Putamen (tissue), 1 donor: ENCODE measurements at regions not wholly inside any gene's neighbourhood (a gene's known extent, or its start where the extent isn't known, plus 50 kb on each side); places are given as distances from the start of the nearest gene placed in this dataset.
"Not testable (repeated sequence)": the region's sequence is repeated elsewhere in the genome, so short reads cannot be mapped to it uniquely, and the experiment has no call there.

Experiments used
- DNase-seq: peaks from one replicate; pipeline ENCODE4 v3.0.0-alpha.2; 2016; ENCODE audit warnings: low spot score

DNA sequence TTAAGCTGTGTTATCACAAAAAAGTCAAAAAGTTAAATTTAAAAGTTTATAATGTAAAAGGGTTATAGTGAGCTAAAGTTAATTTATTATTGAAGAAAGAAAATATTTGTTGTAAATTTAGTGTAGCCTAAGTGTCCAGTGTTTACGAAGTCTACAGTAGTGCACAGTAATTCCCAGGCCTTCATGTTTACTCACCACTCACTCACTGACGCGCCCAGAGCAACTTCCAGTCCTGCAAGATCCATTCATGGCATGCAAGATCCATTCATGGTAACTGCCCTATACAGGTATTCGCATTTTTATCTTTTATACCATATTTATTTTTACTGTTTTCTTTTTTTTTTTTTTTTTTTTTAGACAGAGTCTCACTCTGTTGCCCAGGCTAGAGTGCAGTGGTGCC, 69.5 kb downstream of the TPRA1 start:
- DNase-seq: no peak

DNA sequence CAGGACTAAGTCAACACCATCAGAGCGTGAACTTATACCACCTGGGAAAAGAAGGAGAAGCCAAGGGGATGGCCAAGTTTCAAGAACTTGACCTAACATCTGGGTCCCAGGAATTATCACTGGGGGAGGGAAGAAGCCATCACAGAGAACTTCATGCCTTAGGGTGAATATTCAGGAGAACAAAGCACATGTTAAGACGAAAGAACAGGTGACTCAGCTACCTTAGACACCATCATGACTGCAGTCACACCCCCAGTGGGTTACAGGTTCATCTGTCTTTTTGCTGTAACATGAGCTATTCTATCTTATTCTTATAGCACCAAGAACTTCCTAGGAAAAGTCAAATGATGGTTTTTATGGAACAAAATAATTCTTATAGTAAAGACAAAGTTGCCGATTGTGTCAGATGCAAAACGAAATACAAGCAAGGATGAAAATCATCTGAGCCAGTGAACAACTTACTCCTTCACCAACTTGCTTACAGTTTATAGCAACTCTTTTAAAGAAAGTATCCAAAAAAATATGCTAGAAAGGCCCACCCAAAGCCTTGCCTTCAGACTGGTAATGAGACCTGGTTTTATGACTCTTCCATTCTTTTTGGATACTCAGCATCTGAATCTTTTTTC, 72.0 kb downstream of the TPRA1 start:
- DNase-seq: no peak

- no peak for DNase-seq
Measured at GRCh38 chr3:127512256-127512655, 78.3 kb downstream of the TPRA1 start.

DNA sequence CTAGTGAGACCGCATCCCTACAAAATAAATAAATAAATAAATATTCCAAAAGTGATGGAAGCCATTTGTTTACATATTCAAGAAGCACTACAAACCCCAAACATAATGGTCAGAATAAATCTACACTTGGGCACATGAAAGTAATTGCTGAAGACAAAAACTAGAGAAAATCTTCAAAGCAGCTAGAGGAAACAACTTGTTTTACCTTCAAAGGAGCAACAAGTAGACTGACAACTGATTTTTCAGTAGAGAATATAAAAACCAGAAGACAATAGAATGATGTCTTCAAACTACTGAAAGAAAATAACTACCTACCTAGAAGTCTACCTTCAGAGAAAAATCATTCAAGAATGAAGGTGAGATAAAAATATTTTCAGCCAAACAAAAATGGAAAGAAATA, 89.4 kb downstream of the TPRA1 start:
- no peak for DNase-seq

DNA sequence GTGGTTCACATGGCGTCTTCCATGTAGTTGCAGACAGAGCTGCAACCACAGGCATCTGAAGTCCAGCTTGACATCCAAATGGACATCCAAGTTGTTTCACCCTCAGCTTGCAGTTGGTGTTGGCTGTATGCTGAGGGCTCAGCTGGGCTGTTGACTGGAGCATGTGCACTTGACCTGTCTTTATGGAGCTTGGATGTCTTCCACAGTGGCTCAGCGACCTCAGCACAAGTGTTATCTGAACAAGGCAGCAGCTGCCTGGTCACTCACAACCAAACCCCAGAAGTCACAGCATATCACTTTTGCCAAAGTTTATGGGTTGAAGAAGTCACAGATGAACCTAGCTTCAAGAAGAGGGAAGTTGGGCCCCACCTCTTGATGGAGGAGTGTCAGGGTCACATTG, 92.9 kb downstream of the TPRA1 start:
- no peak for DNase-seq

GRCh38 chr3:127497166-127497565, 93.4 kb downstream of the TPRA1 start:
- no peak for DNase-seq

DNA sequence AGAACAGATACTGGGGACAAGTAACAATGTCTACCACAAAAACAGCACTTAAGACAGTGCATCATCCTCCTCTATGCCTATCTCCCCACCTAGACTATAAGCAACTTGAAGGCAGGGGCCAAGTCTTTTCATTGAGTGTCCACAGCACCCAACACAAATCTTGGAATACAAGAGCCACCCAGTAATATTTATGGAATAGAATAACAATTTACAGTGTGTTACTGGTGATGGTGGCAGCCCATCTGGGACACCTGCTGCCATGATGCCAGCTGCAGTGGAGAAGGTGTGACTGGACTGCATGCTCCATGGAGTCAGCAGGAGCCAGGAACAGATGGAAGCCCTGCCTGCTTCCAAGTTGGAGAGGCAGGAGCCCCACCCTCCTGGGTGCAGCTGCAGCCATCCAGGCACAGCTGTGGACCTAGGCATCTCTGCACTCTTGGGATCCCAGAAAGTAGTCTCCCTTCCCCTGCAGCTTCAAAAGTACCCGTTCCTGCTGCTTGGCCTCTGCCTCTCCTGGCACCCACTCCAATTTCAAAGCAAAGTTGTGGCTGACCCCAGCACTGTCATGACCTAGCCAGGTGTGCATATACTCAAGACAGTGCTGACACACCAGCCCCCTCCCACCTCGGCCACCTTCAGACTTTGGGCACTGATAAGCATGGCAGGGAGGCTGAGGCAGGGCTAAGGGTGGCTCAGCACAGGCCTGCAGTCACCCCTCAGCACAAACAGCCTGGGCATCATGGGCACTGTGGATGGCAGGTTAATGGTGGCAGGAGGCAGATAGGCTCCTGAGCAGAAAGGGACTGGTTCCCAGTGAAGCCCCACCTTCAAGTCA, 94.5 kb downstream of the TPRA1 start:
- DNase-seq: no peak

- no peak for DNase-seq
Measured at GRCh38 chr3:127493924-127494646, 96.4 kb downstream of the TPRA1 start.

DNA sequence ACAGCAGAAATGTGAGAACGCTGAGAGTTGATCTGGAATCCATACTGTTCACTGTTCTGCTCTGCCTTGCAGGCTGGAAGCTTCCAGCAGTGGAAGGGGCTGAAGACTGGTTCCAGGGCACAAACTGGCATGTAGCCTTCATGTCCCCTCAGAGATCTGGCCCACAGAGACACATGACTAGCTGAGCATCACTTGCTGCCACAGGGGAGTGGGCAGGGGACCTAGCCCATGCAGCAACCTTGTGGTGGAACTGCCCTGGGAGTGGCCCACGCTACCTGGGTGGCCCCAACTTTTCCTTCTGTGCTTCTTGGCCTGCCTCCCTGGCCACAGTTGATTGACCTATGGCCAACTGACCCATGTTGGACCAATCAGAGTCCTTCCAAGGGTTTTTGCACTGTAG, 98.1 kb downstream of the TPRA1 start:
- no peak for DNase-seq

DNA sequence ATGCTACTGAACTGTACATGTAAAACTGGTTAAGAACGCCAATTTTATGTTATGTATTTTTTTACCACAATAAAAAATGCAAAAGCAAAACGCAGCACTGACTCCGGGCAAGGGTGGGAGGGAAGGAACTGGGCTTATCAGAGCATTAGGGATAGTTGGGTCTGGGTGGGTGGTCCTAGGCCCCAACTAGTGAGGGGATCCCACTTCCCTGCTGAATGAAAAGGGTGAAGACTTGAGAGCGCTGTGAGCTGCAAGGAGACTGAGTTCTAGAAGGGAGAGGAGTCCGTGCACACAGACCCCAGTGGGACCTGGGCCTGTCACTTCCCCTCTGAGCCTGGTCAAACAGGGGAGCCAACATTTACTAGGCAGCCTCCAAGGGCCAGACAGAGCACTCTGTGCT, 98.6 kb downstream of the TPRA1 start:
- DNase-seq: no peak

DNA sequence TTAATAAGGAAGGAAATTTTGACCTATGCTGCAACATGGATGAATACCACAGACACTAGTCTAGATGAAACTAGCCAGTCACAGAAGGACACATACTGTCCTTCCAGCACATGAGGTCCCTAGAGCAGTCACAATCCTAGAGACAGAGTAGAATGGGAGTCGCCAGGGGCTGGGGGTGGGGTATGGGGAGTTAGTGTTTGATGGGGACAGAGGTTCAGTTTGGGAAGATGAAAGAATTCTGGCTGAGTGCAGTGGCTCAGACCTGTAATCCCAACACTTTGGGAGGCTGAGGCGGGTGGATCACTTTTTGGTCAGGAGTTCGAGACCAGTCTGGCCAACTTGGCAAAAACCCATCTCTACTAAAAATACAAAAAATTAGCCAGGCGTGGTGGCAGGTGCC, 99.2 kb downstream of the TPRA1 start:
- no peak for DNase-seq

DNA sequence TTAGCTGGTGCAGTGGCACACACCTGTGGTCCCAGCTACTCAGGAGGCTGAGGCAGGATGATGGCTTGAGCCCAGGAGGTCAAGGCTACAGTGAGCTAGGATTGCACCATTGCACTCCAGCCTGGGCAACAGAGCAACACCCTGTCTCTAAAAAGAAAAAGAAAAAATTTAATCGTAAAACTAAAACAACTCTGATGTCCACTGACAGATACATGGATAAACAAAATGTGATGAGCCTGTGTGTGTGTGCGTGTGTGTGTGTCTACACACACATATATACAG, 99.6 kb downstream of the TPRA1 start:
- DNase-seq: not testable (repeated sequence)

DNA sequence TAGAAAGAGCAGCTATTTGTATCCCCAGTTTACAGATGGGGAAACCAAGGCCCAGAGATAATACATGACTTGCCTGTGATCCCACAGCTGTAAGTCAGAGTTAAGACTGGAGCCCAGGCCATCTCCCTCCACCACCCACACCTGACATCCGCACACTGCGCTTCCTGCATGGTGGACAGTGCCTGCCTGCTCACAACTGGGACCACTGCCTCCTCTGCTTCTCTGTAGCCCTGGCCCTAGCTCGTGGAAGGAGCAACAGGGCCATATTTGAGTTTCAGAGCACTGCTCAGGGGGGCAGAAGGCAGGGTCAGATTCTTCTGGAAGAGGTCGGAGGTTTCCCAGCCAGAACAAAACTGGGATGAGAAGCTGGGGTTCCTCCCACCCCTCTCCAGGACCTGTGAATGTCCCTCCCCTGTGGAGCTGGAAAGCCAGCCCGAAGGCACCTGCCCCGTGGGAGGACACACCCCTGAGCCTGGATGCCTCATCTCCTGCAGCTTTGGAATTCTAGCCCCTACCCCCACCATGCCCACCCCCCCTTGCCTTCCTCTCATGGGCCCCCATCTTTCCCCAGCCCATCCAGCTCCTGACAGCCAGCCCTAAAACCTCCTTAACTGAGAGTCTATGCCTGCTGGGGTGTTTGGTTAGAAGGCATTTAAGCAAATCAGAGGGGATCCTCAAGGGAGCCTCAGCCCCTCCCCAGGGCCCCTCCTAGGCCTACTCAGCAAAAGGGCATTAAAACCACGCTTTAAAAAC, 100.1 kb downstream of the TPRA1 start:
- DNase-seq: no peak

DNA sequence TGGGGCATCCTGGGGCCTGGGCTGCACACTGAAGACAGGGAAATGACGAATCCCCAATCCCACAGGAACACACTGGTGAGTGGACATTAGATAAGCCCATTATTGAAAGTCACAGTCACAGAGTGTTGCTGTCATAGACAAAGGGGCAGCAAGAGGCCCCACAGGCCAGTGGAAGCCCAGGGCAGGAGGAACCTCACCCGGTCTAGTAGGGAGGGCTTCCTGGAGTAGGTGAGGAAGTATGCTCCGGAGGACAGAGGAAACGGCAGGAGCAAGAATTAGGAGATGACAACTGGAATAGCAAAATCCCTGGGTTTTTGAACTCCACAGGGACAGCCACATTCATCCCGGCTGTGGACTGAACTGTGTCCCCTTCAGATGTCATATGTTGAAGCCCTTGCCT, 101.2 kb downstream of the TPRA1 start:
- no peak for DNase-seq

- DNase-seq: no peak
Measured at GRCh38 chr3:127488740-127489139, 101.8 kb downstream of the TPRA1 start.

DNA sequence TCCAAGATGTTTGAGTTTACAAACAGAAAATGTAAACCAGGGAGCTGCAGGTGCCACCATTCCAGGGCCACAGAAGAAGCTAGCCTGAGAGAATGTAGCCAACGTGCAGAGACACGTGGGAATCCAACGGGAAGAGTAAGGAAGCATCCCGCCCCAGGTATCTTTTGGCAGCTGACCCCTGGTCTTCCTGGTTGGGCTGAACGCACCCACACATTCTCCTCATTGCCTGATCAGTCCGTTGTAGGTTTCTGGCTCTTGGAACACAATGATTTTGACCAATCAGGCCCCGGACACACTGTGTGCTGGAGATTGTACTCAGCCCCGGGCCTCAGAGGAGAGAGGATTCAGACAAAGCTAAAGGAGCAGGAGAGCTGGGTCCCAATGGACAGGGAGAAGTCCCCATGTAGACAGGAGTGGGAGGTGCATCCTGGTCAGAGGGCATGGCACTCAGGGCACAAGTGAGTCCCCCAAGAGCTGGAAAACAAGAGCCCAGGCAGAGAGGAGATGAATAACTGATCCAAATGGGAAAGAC, 102.3 kb downstream of the TPRA1 start:
- DNase-seq: no peak

- DNase-seq: no peak
Measured at GRCh38 chr3:127487196-127487595, 103.3 kb downstream of the TPRA1 start.

- no peak for DNase-seq
Measured at GRCh38 chr3:127486321-127486944, 104.1 kb downstream of the TPRA1 start.

DNA sequence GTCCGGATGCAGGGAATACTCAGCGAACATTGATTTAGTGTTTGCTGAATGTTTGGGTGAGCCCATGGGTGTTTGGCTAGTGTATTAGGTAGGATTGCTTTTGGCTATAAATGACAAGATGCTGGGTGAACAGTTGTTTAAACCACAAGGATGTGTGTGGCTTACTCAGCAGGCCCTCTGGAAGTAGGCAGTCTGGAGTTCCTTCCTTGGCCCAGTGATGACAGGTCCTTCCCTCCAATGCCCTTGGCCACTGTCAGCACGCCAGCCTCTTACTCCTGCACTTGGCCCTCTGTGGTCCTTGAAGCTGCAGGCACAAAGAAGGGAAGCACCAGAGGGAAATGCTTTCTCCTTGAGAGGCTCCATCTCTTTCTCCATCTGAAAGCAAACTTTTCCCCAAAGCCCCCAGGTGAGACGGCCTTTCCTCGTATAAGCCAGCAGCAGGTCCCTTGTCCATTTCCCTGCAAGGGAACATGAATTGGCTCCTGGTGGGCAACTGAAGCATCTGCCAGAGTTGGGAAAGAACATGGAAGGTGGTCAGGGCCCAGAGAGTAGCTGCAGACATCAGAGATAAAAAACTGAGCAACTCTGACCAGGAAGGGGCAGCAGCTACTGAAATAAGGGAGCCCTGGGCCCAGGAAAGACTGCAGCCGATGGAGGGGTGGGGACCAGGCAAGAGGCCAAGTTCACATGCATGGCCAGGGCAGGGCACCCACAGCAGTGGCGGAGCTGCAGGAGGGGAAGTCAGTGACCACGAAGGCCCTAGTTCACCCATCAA, 105.0 kb downstream of the TPRA1 start:
- no peak for DNase-seq

DNA sequence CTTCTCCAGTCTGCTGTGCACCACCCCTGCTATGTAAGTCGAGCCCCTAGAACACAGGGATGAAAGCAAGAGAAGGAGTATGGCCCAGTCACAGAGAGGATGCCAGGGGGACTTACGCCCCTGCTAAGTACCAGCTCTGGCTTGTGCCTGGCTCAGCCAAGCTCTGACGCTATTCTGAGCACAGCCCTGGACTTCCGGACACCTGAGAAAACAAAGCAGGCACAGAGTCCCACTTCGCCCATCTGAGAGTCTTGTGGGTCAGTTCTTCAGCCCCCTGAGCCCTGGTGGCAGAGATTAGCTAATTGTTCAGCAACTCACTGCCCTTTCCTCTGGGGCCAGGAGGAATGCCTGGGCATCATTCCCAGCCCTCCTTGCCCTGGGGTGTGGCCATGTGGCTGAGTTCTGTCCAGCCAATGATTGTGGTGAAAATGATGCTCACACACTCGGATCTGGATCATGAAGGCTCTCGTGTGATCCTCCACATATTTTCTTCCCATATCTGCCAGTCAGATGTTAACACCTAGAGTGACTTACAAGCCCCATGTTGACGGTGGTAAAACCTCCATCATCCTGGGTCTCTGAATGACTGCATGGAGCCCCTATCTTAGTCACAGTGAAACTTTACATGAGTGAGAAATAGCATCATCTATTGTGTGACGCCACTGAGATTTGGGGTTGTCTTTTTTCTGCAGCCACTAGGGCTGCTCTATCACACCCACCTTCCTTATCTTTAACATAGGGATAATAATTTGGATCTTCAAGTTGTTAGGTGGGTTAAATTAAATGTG, 105.7 kb downstream of the TPRA1 start:
- DNase-seq: no peak
